Activated naive CD8-positive, alpha-beta T cell treated with anti-CD3 and anti-CD28 coated beads, Interleukin-2, amount 10 ng/mL, durations not matched to agents 7 days and 5 days (primary cell): ENCODE measurements at regions not wholly inside any gene's neighbourhood (a gene's known extent, or its start where the extent isn't known, plus 50 kb on each side); places are given as distances from the start of the nearest gene placed in this dataset.

Experiments
- ATAC-seq: fragments of 150-1000 bp; cut with Tn5 transposase; one replicate; pipeline ENCODE4 v1.10.0; 2021; ENCODE audit warnings: low read depth, moderate library complexity
- POLR2A ChIA-PET: fragments of 350-600 bp; sonication (Branson Sonifier 250); formaldehyde crosslinking; loops from one replicate; lab custom pipeline; 2021; ENCODE audit warnings: antibody characterized with exemption; lab: Charles Lee
- DNase-seq: peaks from one replicate; pipeline ENCODE4 v3.0.0; 2021
- H3K27ac Mint-ChIP-seq: one replicate; pipeline ENCODE4 v1.8.0; 2022; ENCODE audit warnings: mild to moderate bottlenecking, mixed read lengths
- H3K27me3 Mint-ChIP-seq: one replicate; pipeline ENCODE4 v1.8.0; 2022; ENCODE audit warnings: mild to moderate bottlenecking, moderate library complexity, mixed read lengths
- H3K36me3 Mint-ChIP-seq: one replicate; pipeline ENCODE4 v1.8.0; 2021; ENCODE audit warnings: mild to moderate bottlenecking, mixed read lengths
- H3K4me1 Mint-ChIP-seq: one replicate; pipeline ENCODE4 v1.8.0; 2021; ENCODE audit warnings: mixed read lengths
- H3K4me3 Mint-ChIP-seq: one replicate; pipeline ENCODE4 v1.8.0; 2022; ENCODE audit warnings: mild to moderate bottlenecking, moderate library complexity, mixed read lengths
- H3K9me3 Mint-ChIP-seq: one replicate; pipeline ENCODE4 v1.8.0; 2021; ENCODE audit warnings: mixed read lengths

- no peak overlapping the region for H3K4me3 Mint-ChIP-seq
- ATAC-seq, result no peak
- H3K4me1 Mint-ChIP-seq, result no peaks in the 10 kb centered on the region
- H3K9me3 Mint-ChIP-seq, result peaks cover 7% of the 10 kb centered on the region
- H3K36me3 Mint-ChIP-seq, result no peaks in the 10 kb centered on the region
- DNase-seq, result no peak
- H3K27me3 Mint-ChIP-seq, result no peaks in the 10 kb centered on the region
- POLR2A ChIA-PET, result no interaction called here
- H3K27ac Mint-ChIP-seq, result no peak overlapping the region
These were observed 563.0 kb downstream of the SI start for GRCh38 chr3:164515256-164515655.

DNA sequence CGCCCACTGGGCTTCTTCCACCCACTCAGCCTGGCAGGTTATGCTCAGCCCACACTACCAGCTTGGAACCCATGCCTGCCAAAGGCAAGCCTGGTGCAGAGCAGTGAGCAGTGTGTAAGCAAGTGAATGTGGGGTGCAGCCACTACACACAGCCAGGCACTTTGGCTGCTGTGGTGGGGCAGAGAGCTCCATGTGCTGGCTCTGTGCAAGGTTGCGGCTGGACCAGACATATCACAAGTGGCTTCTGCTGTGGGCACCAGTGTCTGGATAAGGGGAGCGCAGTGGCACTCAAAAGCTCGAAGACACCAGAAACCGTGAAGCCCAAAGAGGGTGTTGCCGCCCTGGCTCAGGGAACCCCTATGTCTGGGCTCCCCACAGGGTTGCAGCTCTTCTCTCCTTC lies 563.7 kb downstream of the SI start:
- POLR2A ChIA-PET, result no interaction called here
- no peaks in the 10 kb centered on the region for H3K4me1 Mint-ChIP-seq
- H3K9me3 Mint-ChIP-seq, result peaks cover 6% of the 10 kb centered on the region
- H3K4me3 Mint-ChIP-seq, result no peak overlapping the region
- no peak overlapping the region for H3K27ac Mint-ChIP-seq
- H3K36me3 Mint-ChIP-seq, result no peaks in the 10 kb centered on the region
- H3K27me3 Mint-ChIP-seq, result no peaks in the 10 kb centered on the region
- no peak for ATAC-seq
- no peak for DNase-seq

GRCh38 chr3:164507886-164508285 lies 570.4 kb downstream of the SI start:
- POLR2A ChIA-PET, result no interaction called here

GRCh38 chr3:164498917-164499316 lies 579.4 kb downstream of the SI start:
- POLR2A ChIA-PET, result no interaction called here
- Mint-ChIP-seq H3K4me3 (no peak overlapping the region), H3K36me3 (no peaks in the 10 kb centered on the region), H3K27ac (no peak overlapping the region), H3K9me3 (no peaks in the 10 kb centered on the region), H3K4me1 (no peaks in the 10 kb centered on the region), H3K27me3 (no peaks in the 10 kb centered on the region)
- DNase-seq (no peak), ATAC-seq (no peak)

More at GRCh38 chr3:164507886-164508285, 570.4 kb downstream of the SI start:
- H3K36me3 Mint-ChIP-seq, result no peaks in the 10 kb centered on the region
- no peaks in the 10 kb centered on the region for H3K27me3 Mint-ChIP-seq
- H3K4me1 Mint-ChIP-seq, result no peaks in the 10 kb centered on the region
- no peak for ATAC-seq
- DNase-seq, result no peak
- H3K9me3 Mint-ChIP-seq, result peaks cover 3% of the 10 kb centered on the region
- no peak overlapping the region for H3K4me3 Mint-ChIP-seq
- no peak overlapping the region for H3K27ac Mint-ChIP-seq

GRCh38 chr3:164488893-164489292 lies 589.4 kb downstream of the SI start:
- DNase-seq (no peak), ATAC-seq (no peak)
- POLR2A ChIA-PET, result no interaction called here
- H3K27ac Mint-ChIP-seq, result no peak overlapping the region
- no peak overlapping the region for H3K4me3 Mint-ChIP-seq
- no peaks in the 10 kb centered on the region for H3K9me3 Mint-ChIP-seq
- H3K27me3 Mint-ChIP-seq, result no peaks in the 10 kb centered on the region
- no peaks in the 10 kb centered on the region for H3K36me3 Mint-ChIP-seq
- no peaks in the 10 kb centered on the region for H3K4me1 Mint-ChIP-seq

- no peak for ATAC-seq
- Mint-ChIP-seq H3K36me3 (no peaks in the 10 kb centered on the region), H3K4me1 (no peaks in the 10 kb centered on the region), H3K4me3 (no peak overlapping the region), H3K27me3 (no peaks in the 10 kb centered on the region), H3K27ac (no peak overlapping the region), H3K9me3 (peaks cover 2% of the 10 kb centered on the region)
- POLR2A ChIA-PET, result no interaction called here
- DNase-seq, result no peak
These were observed 592.1 kb downstream of the SI start for GRCh38 chr3:164486150-164486549.

DNA sequence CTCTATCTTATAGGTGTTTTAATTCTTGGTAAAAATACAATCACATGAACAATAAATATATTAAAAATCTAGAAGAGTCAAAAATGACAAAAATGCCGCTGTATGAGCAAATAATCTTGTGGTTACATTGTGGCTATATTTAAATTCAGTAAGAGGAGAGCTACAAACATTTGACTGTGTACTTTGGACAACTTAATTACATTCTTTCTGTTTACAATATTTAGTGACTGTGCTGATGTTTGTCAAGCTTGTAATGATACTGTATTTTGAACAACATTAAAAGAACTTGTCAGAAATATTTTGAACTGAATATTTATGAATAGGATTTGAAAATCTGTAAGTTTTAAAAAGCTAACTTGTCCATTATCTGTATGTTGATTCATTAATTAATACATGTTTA lies 598.3 kb downstream of the SI start:
- Mint-ChIP-seq H3K9me3 (peaks cover 2% of the 10 kb centered on the region), H3K4me3 (no peak overlapping the region), H3K27ac (no peak overlapping the region), H3K4me1 (no peaks in the 10 kb centered on the region), H3K27me3 (no peaks in the 10 kb centered on the region), H3K36me3 (no peaks in the 10 kb centered on the region)
- no peak for ATAC-seq
- no peak for DNase-seq
- POLR2A ChIA-PET, result no interaction called here

DNA sequence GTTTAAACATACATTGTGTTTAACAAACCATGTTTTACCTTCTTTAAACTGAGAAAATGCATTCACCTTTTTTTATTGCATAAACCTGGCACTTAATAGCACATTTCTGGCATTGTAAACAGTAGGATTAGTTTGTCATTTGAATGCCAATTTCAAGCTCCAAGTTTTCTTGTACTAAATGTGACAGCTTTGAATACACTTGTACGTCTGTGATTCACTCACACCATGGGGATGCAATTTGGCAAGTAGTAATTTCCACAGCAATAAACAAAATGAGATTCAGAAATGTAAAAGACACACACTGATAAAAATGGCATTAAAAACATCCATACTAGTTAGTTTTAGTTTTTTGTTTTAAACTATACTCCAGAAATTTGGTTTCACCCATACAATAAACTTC lies 598.9 kb downstream of the SI start:
- Mint-ChIP-seq H3K9me3 (peaks cover 2% of the 10 kb centered on the region), H3K36me3 (no peaks in the 10 kb centered on the region), H3K4me3 (no peak overlapping the region), H3K4me1 (no peaks in the 10 kb centered on the region), H3K27ac (no peak overlapping the region), H3K27me3 (no peaks in the 10 kb centered on the region)
- DNase-seq, result no peak
- POLR2A ChIA-PET, result no interaction called here
- ATAC-seq, result no peak

- Mint-ChIP-seq H3K27me3 (no peaks in the 10 kb centered on the region), H3K36me3 (no peaks in the 10 kb centered on the region), H3K4me1 (no peaks in the 10 kb centered on the region), H3K4me3 (no peak overlapping the region), H3K27ac (no peak overlapping the region), H3K9me3 (no peaks in the 10 kb centered on the region)
- DNase-seq (no peak), ATAC-seq (no peak)
- POLR2A ChIA-PET, result no interaction called here
These were observed 600.0 kb downstream of the SI start for GRCh38 chr3:164478323-164478722.

DNA sequence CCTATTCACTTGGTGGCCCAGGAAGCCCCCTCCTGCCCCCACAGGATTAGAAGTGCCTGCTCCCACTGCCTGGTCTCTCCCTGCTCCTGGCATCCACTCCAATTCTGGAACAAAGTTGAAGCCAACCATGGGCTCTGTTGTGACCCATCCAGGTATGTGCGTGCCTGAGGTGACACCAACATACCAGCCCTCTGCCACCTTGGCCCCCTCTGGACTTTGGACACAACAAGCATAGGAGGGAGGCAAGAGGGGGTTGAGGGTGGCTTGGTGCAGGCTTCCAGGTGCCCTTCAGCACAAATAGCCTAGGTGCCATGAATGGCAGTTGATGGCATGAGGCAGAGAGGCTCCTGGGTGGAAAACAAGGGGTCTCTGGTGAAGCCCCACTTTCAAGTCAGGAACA lies 600.9 kb downstream of the SI start:
- POLR2A ChIA-PET, result no interaction called here
- Mint-ChIP-seq H3K27ac (no peak overlapping the region), H3K4me1 (no peaks in the 10 kb centered on the region), H3K4me3 (no peak overlapping the region), H3K9me3 (no peaks in the 10 kb centered on the region), H3K27me3 (no peaks in the 10 kb centered on the region), H3K36me3 (no peaks in the 10 kb centered on the region)
- DNase-seq (no peak), ATAC-seq (no peak)

DNA sequence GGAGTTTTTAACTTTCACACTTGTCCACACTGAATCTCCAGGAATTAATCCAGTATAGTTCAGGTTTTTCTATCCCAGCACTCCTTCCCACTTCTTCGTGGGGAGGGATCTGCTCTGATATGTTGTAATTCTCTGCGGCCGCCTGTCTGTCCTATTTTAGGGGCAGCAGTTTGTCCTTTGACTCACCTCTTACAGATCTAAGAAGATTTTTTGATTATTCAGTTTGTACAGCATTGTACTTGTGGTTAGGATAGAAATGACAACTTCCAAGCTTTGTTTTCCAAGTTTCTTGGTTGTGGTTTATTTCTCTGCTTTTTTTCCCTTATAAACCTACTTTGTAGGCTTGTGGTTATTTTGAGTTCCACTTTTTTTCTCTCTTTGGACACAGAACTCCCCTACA lies 601.7 kb downstream of the SI start:
- POLR2A ChIA-PET, result no interaction called here
- H3K4me3 Mint-ChIP-seq, result no peak overlapping the region
- no peaks in the 10 kb centered on the region for H3K36me3 Mint-ChIP-seq
- H3K27ac Mint-ChIP-seq, result no peak overlapping the region
- no peak for DNase-seq
- H3K9me3 Mint-ChIP-seq, result no peaks in the 10 kb centered on the region
- no peaks in the 10 kb centered on the region for H3K27me3 Mint-ChIP-seq
- ATAC-seq, result no peak
- no peaks in the 10 kb centered on the region for H3K4me1 Mint-ChIP-seq

GRCh38 chr3:164470471-164470870 lies 607.8 kb downstream of the SI start:
- Mint-ChIP-seq H3K4me1 (no peaks in the 10 kb centered on the region), H3K36me3 (no peaks in the 10 kb centered on the region), H3K27me3 (no peaks in the 10 kb centered on the region), H3K4me3 (no peak overlapping the region), H3K27ac (no peak overlapping the region), H3K9me3 (peaks cover 9% of the 10 kb centered on the region)
- POLR2A ChIA-PET, result no interaction called here
- DNase-seq, result no peak
- no peak for ATAC-seq

DNA sequence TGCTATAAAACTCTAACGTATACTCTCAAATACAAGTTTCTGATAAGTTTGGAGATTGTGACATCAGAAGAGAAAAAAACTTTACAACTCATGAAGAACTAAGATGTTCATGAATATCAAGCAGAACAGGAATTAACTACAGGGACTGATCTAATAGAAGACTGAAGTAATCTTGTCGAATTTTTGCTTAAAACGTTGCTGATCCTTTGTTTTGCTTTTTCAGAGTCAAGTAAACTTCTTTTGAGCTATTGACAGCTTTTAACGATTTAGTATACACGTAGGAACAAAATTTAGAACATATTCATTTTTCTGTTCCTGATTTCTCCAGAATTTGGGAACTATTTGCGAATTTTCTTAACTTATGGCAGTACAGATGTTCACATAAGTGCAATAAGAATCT lies 610.2 kb downstream of the SI start:
- DNase-seq (no peak), ATAC-seq (no peak)
- Mint-ChIP-seq H3K4me3 (no peak overlapping the region), H3K4me1 (no peaks in the 10 kb centered on the region), H3K36me3 (no peaks in the 10 kb centered on the region), H3K9me3 (peaks cover 9% of the 10 kb centered on the region), H3K27me3 (no peaks in the 10 kb centered on the region), H3K27ac (no peak overlapping the region)
- POLR2A ChIA-PET, result no interaction called here

DNA sequence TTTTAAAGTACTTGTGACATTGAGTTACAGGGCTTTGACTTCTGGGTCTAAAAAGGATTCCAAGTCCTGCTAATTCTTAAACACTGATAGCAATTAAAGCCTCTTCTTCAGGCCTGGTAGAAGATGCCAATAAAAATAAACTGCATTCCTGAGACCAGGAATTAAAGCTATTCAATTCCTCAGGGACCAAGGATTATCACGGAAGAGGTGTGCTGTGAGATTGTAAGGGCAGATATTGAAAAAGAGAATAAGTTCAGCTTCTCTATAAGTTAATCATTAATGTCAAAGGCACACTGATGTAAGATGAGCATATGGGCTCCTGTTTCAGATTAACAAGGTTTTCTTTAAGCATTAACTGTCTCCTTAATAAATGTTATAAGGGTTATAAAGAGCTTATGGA lies 611.3 kb downstream of the SI start:
- Mint-ChIP-seq H3K4me1 (no peaks in the 10 kb centered on the region), H3K27me3 (no peaks in the 10 kb centered on the region), H3K36me3 (no peaks in the 10 kb centered on the region), H3K9me3 (peaks cover 9% of the 10 kb centered on the region), H3K27ac (no peak overlapping the region), H3K4me3 (no peak overlapping the region)
- DNase-seq (no peak), ATAC-seq (no peak)
- POLR2A ChIA-PET, result no interaction called here

- Mint-ChIP-seq H3K36me3 (no peaks in the 10 kb centered on the region), H3K4me1 (no peaks in the 10 kb centered on the region), H3K27ac (no peak overlapping the region), H3K4me3 (no peak overlapping the region), H3K9me3 (peaks cover 11% of the 10 kb centered on the region), H3K27me3 (no peaks in the 10 kb centered on the region)
- POLR2A ChIA-PET, result no interaction called here
- ATAC-seq (no peak), DNase-seq (no peak)
These were observed 613.1 kb downstream of the SI start for GRCh38 chr3:164465172-164465571.
